K562 (cell line): ENCODE measurements at regions not wholly inside any gene's neighbourhood (a gene's known extent, or its start where the extent isn't known, plus 50 kb on each side); places are given as distances from the start of the nearest gene placed in this dataset.

Experiments
- ATAC-seq: fragments of 200-7000 bp; cut with Tn5 transposase; 3 replicates; pipeline ENCODE4 v1.9.1; 2020; ENCODE audit warnings: moderate library complexity
- BruUV-seq: library from RNA; stranded (reverse); fragments of 400-500 nt; replicated peaks from 2 replicates; lab custom pipeline; 2021; lab: Mats Ljungman, UMichigan
- CTCF ChIA-PET: fragments of 300-600 bp; formaldehyde crosslinking; extraction: SDS; loops from one replicate; lab custom pipeline; 2021; ENCODE audit warnings: low intra/inter-chr PET ratio; lab: Yijun Ruan, JAX
- POLR2A ChIA-PET: fragments of 300-600, 350-650 bp; sonication (Branson Sonifier 250); formaldehyde crosslinking; extraction: SDS; loops from one replicate; lab custom pipeline; 2021; ENCODE audit warnings: antibody characterized with exemption, inconsistent platforms; lab: Yijun Ruan, JAX
- DNase-seq, 4 experiments: peaks; one replicate each; pipeline versions ENCODE4 v3.0.0 to v3.0.0-alpha.2; 2011 to 2018; ENCODE audit warnings: low spot score in 3 of 4, mixed read lengths in 3 of 4; ENCODE audit errors: extremely low read depth in 1 of 4
- FAIRE-seq: peaks from 2 replicates; lab custom pipeline; 2011; peaks lifted over from hg19 to GRCh38; lab: Jason Lieb, UNC
- H2AFZ ChIP-seq: 2 replicates; pipeline ENCODE4 v1.6.0; 2011; ENCODE audit warnings: low read depth, low read length, control low read depth, inconsistent platforms
- H3K27ac ChIP-seq: fragments of 200-600 bp; 3 replicates; pipeline ENCODE4 v1.8.0; 2011; ENCODE audit warnings: low read depth, mild to moderate bottlenecking, control low read depth, inconsistent platforms, low read length, moderate library complexity, mixed read lengths; ENCODE audit errors: extremely low read depth
- H3K27me3 ChIP-seq, 2 experiments: fragments of 300-600 bp in 1 of 2; 2 replicates in 1 of 2; 3 replicates in 1 of 2; pipeline versions ENCODE4 v1.6.0 to v1.8.0; 2011; ENCODE audit warnings: inconsistent platforms in 2 of 2, low read length in 2 of 2, mild to moderate bottlenecking in 1 of 2, mixed read lengths in 1 of 2, moderate library complexity in 1 of 2; ENCODE audit not compliant: control insufficient read depth in 2 of 2, insufficient read depth in 2 of 2
- H3K36me3 ChIP-seq: fragments of 300-600 bp; 3 replicates; pipeline ENCODE4 v1.8.0; 2011; ENCODE audit warnings: mild to moderate bottlenecking, low read length, inconsistent platforms; ENCODE audit not compliant: control insufficient read depth, insufficient read depth
- H3K4me1 ChIP-seq, 2 experiments: fragments of 200-600 bp in 1 of 2; replicated peaks in 1 of 2; 2 replicates in 1 of 2; 3 replicates in 1 of 2; pipeline versions ENCODE4 v1.5.1 to v1.8.0; 2011; ENCODE audit warnings: inconsistent platforms in 2 of 2, low read length in 2 of 2, mild to moderate bottlenecking in 1 of 2, mixed read lengths in 1 of 2, moderate library complexity in 1 of 2; ENCODE audit not compliant: control insufficient read depth in 2 of 2, insufficient read depth in 2 of 2
- H3K4me2 ChIP-seq: 2 replicates; pipeline ENCODE4 v1.6.1; 2011; ENCODE audit warnings: low read length, control low read depth, inconsistent platforms, mixed read lengths; ENCODE audit not compliant: insufficient read depth
- H3K4me3 ChIP-seq: fragments of 200-600 bp; sonication (generic), shearing (Covaris generic); 2 replicates; pipeline ENCODE4 v1.5.1; 2016; ENCODE audit warnings: control low read depth, inconsistent platforms
- H3K79me2 ChIP-seq: fragments of 200-600 bp; 3 replicates; pipeline ENCODE4 v1.8.0; 2011; ENCODE audit warnings: low read length, inconsistent platforms; ENCODE audit not compliant: control insufficient read depth, insufficient read depth
- H3K9ac ChIP-seq, 2 experiments: 2 replicates each; pipeline versions ENCODE4 v1.6.0 to v1.6.1; 2011; ENCODE audit warnings: low read depth in 2 of 2, low read length in 2 of 2, control low read depth in 1 of 2, inconsistent platforms in 1 of 2, mild to moderate bottlenecking in 1 of 2, mixed read lengths in 1 of 2; ENCODE audit not compliant: insufficient read depth in 1 of 2
- H3K9me1 ChIP-seq: one replicate; pipeline ENCODE4 v1.6.0; 2011; ENCODE audit warnings: inconsistent platforms, mild to moderate bottlenecking, low read length, moderate library complexity; ENCODE audit not compliant: control insufficient read depth, insufficient read depth
- H3K9me3 ChIP-seq: replicated peaks from 2 replicates; pipeline ENCODE4 v1.5.1; 2011; ENCODE audit warnings: low read depth, low read length, inconsistent platforms; ENCODE audit not compliant: control insufficient read depth, insufficient read depth
- H4K20me1 ChIP-seq: replicated peaks from 2 replicates; pipeline ENCODE4 v1.6.1; 2011; ENCODE audit warnings: low read length, inconsistent platforms, mixed read lengths; ENCODE audit not compliant: control insufficient read depth, insufficient read depth
- ARID1B ChIP-seq: fragments of 450-650 bp; IDR thresholded peaks from 2 replicates; pipeline ENCODE4 v1.6.1; 2016; ENCODE audit warnings: antibody characterized with exemption, mild to moderate bottlenecking, inconsistent platforms
- CBFA2T2 ChIP-seq: fragments of 450-650 bp; conservative IDR thresholded peaks from 2 replicates; pipeline ENCODE4 v1.6.1; 2017; ENCODE audit warnings: mild to moderate bottlenecking
- CBX2 ChIP-seq: fragments of 200-600 bp; sonication (generic); IDR thresholded peaks from one replicate; pipeline ENCODE4 v1.6.1; 2012; ENCODE audit warnings: mild to moderate bottlenecking, low read length, inconsistent platforms; ENCODE audit not compliant: insufficient read depth, poor library complexity, severe bottlenecking
- EGR1 ChIP-seq: fragments of 450-650 bp; conservative IDR thresholded peaks from 2 replicates; pipeline ENCODE4 v1.6.1; 2017; ENCODE audit warnings: mild to moderate bottlenecking
- ELF2 ChIP-seq: fragments of 250-450 bp; sonication (Bioruptor Pico); IDR thresholded peaks from 2 replicates; pipeline ENCODE4 v1.5.0; 2021; ENCODE audit warnings: mild to moderate bottlenecking
- ETV6 ChIP-seq, 3 experiments: fragments of 150-350 bp in 1 of 3; sonication (generic) in 1 of 3; formaldehyde crosslinking in 1 of 3; IDR thresholded peaks; 2 replicates each; pipeline versions ENCODE4 v1.6.1 to v1.8.0; 2014 to 2022; ENCODE audit warnings: borderline replicate concordance in 2 of 3, low read depth in 2 of 3, antibody characterized with exemption in 1 of 3, low read length in 1 of 3, mild to moderate bottlenecking in 1 of 3, missing genetic modification reagents in 1 of 3
- GATA2 ChIP-seq: sonication (generic); formaldehyde crosslinking; IDR thresholded peaks from 2 replicates; pipeline ENCODE4 v1.4.0; 2020; ENCODE audit warnings: mild to moderate bottlenecking, missing genetic modification reagents
- MTA2 ChIP-seq: fragments of 450-650 bp; IDR thresholded peaks from 2 replicates; pipeline ENCODE4 v1.6.1; 2016; ENCODE audit warnings: low read depth
- PURB ChIP-seq: sonication (generic); formaldehyde crosslinking; IDR thresholded peaks from 2 replicates; pipeline ENCODE4 v1.9.0; 2021; ENCODE audit warnings: low read depth, mild to moderate bottlenecking, missing genetic modification reagents
- ZBTB17 ChIP-seq: fragments of 450-650 bp; formaldehyde crosslinking; IDR thresholded peaks from 2 replicates; pipeline ENCODE4 v1.4.0; 2020; ENCODE audit warnings: mild to moderate bottlenecking
- ZNF311 ChIP-seq: fragments of 250-450 bp; sonication (Bioruptor Pico); IDR thresholded peaks from 2 replicates; pipeline ENCODE4 v1.4.0; 2020; ENCODE audit warnings: mild to moderate bottlenecking, moderate library complexity
- ZNF764 ChIP-seq: fragments of 250-450 bp; sonication (Bioruptor Pico); IDR thresholded peaks from 2 replicates; pipeline ENCODE4 v1.4.0; 2020; ENCODE audit warnings: low read depth, mild to moderate bottlenecking, moderate library complexity
- WGBS: fragments of 100-300 bp; shearing (Covaris generic); methylation state at CpG from one replicate; pipeline ENCODE4 v1.1.6; 2016; ENCODE audit warnings: low coverage, mixed read lengths; ENCODE audit not compliant: insufficient coverage; ENCODE audit errors: missing lambda C conversion rate; 5-methylcytosine and 5-hydroxymethylcytosine counted together
- in situ Hi-C: fragments of 300-500 bp; cut with MboI; formaldehyde crosslinking; loops from 4 replicates; pipeline ENCODE4 v1.15.0; 2018; ENCODE audit warnings: inconsistent platforms, mixed read lengths
- intact Hi-C: fragments of 100-400 bp; cut with micrococcal nuclease; formaldehyde crosslinking; loops from 2 replicates; pipeline ENCODE4 v1.14.2; 2022
- TF ChIP-seq, protein P1 (sequence below): fragments of 250-450 bp; sonication (Bioruptor Pico); IDR thresholded peaks from 2 replicates; pipeline ENCODE4 v1.6.1; 2021; ENCODE audit warnings: mild to moderate bottlenecking

DNA sequence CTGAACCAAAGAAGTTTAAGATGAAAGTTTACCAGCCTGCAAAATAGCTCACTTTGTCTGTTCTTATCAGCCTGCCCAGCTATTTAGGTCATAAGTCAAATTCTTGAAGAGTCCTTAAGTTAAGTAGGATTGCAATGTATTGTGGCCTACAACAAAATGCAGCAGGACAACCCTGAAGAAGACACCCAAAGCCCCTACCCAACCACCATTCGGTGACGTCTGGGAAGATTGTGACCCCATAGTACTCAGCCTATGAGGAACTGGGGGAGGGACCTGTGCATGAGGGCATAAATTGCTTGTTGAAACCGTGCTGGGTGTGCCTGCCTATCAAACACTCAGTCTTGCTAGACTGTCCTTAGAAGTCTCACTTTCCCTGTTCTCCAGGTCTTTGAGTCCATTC lies 50.5 kb upstream of the FDX1 start (continued):
- TF ChIP-seq GATA2 (CRISPR knock-in tag) (peak; percentile 25; the same call in 1 of the 2 replicates), CBFA2T2 (no peak), PURB (CRISPR knock-in tag) (no peak), MTA2 (0 out of 2 replicates have a peak, but pooled peaks have one; percentile 8), ARID1B (0 out of 2 replicates have a peak, but pooled peaks have one; percentile 32), ELF2 (CRISPR knock-in tag) (no peak)
- TF ChIP-seq, protein P1, sequence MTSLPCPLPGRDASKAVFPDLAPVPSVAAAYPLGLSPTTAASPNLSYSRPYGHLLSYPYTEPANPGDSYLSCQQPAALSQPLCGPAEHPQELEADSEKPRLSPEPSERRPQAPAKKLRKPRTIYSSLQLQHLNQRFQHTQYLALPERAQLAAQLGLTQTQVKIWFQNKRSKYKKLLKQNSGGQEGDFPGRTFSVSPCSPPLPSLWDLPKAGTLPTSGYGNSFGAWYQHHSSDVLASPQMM: no peak

DNA sequence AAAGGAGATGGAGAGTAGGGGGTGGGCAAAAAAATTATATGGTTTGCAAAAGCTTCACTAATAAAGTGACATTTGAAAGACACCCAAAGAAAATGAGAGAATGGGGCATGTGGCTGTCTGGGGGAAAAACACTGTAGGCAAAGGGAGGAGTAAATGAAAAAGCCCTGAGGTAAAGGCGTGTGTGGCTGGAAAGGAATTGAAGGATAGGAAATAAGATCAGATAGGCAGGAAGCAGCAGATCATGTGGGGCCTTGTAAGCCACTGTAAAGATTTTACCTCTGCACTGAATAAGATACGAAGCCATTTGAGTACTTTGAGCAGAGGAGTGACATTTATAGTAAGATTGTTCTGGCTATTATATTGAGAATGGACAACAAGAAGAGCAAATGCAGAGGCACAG lies 49.8 kb upstream of the FDX1 start:
- no peak overlapping the region for H3K9ac ChIP-seq
- TF ChIP-seq ETV6 (IDR thresholded peaks at IDR 0.05; ENCODE audit: borderline replicate concordance in 1 of 2, low read depth in 2 of 2, low read length in 1 of 2): no peak
- no peak for TF ChIP-seq ETV6 (CRISPR knock-in tag; IDR thresholded peaks at IDR 0.05; ENCODE audit: borderline replicate concordance)
- no peak for TF ChIP-seq ZBTB17 (CRISPR knock-in tag)
- no peak for TF ChIP-seq ZNF764 (CRISPR knock-in tag)
- no peak for TF ChIP-seq EGR1
- TF ChIP-seq ZNF311 (CRISPR knock-in tag): no peak
- TF ChIP-seq CBX2: no peak
- POLR2A ChIA-PET: interaction anchor here (0.6 kb wide), 1 partner anchor 164 kb away, joined by 3 read pairs; no protein-coding TSS in a partner anchor
- FAIRE-seq: no peak
- H3K79me2 ChIP-seq: no peaks in the 10 kb centered on the region
- DNase-seq: no peak
- CTCF ChIA-PET: no interaction called here
- intact Hi-C loops (loop anchor here (5.0 kb wide), 2 partner anchors 83 to 433 kb away; partner anchors contain the start of gene RDX), in situ Hi-C loops (no loop called here)
- no TSS peak for BruUV-seq
- H2AFZ ChIP-seq: no peak overlapping the region
- peaks cover 0 to 9% of the 10 kb centered on the region in 2 experiments; a peak in 1 of 5 replicates for H3K4me1 ChIP-seq
- WGBS: 6% methylated on average over 2 of the region's 2 CpGs
- H3K27me3 ChIP-seq: no peaks in the 10 kb centered on the region
- H3K4me2 ChIP-seq: no peak overlapping the region
- H3K9me1 ChIP-seq: no peaks in the 10 kb centered on the region
- H3K4me3 ChIP-seq: no peak overlapping the region
- H3K9me3 ChIP-seq: no peaks in the 10 kb centered on the region
- H4K20me1 ChIP-seq: no peaks in the 10 kb centered on the region
- no peaks in the 10 kb centered on the region for H3K36me3 ChIP-seq
- ATAC-seq: no peak
- H3K27ac ChIP-seq: no peak overlapping the region
